ENCODE measurements at regions not wholly inside any gene's neighbourhood (a gene's known extent, or its start where the extent isn't known, plus 50 kb on each side); places are given as distances from the start of the nearest gene placed in this dataset.

DNA sequence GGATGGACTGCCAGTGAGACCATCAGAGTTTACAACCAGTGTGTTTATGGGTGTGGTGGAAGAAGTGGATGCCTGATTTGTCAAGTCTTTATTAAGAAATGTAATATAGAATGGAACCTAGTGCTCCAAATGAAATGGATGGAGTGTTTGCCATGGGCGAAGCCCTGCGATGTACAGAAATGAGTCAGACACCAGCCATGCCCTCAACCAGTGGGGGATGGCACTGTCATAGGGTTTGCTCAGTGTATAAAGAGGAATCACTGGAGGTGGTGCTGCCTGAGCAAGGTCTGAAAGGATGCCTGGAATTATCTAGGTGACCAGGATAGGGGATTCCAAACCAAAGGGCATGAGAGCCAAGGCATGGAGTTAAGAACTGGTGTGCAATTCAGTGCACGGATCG, 120.9 kb upstream of the MTNR1B start:
- no peak for DNase-seq

DNA sequence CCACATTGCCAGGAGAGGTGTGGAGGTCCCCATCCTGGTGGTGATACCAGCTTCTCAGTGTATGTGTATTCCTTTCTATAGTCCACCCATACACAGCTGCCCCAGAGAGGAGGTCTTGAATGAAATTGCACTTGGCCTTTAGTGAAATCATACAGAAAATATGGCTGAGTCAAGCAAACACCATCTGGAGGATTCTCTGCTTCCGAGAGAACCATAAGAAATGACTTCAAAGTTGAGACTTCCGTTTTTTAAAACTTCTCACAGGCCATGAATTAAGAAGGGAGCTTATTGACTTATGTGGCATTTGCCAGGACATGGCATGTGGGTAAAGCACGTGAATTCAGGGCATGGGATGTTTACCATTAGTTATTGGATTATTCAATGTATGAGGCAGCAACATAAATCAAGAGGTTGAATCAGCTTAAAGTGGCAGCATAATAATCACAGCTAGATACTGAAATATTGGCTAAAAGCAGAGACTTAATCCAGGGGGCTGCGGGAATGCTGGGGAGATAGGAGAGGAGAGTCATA, 119.1 kb upstream of the MTNR1B start:
- DNase-seq, result no peak

DNA sequence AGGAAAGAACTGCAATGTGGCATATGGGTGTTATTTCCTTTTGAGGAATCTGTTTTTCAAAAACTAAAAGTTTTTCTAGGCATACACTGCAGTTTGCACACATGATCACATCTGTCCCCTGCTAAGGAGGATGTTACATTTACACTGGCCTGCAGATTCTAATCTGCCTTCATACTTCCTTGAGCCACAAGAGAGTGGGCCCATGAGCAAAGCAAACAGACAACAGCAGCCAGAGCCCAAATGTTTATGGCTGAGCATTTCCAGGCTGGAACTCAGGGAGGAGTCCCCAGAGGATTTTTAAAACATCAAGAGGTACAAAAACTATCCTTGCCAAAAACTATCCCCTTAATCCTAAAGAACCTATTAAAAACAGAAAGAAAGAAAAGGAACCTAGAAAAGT, 117.2 kb upstream of the MTNR1B start:
- no peak for DNase-seq

DNA sequence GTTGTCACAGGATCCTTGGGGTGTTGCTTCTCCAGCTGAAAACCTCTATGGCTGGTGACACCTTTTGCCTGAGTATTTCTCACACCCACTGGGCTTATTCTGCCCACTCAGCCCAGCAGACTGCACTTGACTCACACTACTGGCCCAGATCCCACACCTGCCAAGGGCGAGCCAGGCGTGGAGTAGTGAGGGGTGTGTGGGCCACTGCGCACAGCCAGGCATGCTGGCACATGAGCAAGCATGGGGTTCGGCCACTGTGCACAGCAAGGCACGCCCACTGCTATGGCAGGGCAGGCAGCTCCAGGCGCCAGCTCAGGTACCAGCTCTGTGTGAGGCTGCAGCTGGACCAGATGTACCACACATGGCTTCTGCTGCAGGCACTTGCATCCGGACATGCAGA, 116.5 kb upstream of the MTNR1B start:
- DNase-seq, result no peak

DNA sequence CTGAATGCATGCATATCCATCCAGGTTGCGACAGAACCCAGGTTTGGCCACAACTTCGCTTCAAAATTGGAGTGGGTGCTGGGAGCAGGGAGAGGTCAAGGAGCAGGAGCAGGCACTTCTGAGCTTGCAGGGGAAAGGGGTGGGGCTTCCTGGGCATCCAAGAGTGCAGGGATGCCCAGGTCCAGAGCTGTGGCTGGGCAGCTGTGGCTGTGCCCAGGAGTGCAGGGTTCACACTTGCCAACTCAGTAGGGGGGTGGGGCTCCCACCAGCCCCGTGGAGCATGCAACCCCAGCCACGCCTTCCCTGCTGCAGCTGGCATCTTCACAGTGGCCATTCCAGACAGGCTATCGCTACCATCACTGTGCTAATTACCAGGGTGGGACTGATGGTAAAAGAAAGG, 115.3 kb upstream of the MTNR1B start:
- DNase-seq, result no peak

DNA sequence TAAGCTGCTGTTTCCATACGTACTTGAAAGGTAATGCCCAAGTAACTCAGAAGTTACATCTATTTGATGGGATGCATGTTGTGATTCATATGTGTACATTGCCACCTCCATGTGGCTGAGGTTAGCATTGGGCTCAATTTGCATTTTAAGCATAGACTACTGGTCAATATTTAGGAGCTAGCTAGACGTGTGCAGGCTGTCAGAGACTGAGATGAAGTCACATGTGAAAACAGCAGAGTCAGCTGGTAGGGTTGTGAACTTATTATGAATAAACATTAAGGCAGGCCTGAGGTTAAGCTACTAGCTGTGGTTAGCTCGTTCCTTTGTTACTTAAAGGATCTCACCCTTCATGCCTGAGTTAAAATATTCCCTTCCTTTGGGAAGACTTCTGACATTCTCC, 114.5 kb upstream of the MTNR1B start:
- no peak for DNase-seq

DNA sequence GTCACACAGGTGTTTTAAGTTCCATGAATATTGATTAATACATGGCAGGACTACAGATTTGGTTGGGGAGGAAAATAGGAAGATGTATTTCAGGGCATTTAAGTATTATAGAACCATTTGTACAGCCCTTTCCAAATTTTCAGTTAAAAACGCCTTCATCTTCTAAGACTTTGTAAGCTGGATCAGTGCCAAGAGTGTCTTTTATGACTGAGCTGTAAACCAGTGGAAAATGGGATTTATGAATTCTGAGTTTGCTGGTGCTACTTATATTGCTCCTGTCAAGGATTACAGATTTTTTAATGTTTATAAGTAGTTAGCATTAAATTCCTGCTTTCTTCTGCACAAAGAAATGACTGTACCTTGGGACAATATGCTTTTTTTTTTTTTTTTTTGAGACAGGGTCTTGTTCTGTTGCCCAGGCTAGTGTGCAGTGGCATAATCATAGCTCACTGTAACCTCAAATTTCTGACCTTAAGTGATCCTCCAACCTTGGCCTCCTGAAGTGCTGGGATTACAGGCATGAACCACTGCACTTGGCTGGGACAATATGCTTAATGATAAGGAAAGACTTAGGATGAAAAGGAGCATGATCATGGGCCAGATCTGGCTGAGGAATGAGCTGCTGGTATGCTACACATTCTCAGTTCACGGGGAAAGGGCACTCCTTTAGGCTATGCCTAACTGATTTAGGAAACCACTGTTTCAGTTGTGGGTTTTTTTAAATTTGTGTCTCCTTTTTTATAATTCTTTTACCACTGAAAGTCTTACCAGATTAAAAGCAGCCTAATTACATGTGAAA, 113.6 kb upstream of the MTNR1B start:
- DNase-seq, result no peak

DNA sequence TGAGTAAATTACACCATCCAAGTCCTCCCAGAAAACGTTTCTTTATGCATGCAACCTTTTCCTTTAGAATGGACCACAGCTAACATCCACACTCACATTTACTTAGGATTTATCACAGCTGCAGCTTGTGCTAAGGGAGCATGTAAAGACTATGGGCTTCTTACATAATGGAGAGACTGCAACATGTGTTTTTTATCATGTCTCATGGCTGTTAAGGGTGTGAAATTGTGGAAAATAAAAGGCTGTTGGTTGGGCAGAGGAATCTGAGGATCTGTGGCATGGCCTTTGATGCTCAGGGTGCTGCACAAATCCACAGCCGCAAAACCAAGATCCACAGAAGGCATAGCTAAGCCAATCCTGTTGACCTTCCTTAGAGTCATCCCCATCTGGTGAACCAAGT, 112.0 kb upstream of the MTNR1B start:
- DNase-seq, result no peak

DNA sequence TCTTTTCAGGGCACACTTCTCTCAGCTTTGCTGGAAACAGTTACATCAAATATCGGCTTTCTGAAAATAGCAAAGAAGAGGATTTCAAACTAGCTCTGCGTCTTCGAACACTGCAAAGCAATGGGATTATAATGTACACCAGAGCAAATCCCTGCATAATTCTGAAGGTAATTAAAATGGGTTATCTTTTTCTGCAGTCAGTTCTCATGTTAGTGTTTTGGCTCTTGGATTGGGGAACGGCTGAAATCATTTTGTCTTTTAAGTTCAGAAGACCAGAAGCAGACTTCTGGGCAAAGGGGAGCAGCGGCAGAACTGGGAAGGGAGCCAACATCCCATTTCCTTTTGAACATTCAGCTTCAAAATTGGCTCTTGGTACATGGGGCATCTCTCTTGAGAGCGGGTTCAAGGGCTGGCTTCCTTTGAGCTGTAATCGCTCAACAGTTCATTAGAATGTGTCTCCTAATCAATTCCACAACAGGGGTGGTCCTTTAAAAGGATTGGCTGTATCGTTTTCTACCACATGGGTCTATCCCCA, 110.2 kb upstream of the MTNR1B start:
- DNase-seq, result no peak

DNA sequence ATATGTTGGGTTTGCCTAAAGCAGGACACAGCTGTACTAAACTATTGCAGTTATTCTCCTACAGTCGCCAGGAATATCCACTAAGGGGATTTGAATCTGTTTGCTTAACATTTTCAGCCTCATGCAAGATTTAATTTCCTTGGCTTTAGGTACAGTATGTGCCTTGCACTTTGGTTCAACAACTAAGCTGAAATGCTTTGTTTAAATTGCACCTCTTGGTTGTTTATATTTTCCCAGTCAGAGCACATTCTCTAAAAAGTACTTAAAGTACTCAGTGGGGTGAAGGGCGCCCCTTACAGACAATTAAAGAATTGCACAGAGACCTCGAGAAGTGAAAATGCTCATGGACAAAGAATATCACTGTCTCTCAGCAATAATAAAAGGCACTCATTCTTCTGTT, 107.8 kb upstream of the MTNR1B start:
- no peak for DNase-seq

DNA sequence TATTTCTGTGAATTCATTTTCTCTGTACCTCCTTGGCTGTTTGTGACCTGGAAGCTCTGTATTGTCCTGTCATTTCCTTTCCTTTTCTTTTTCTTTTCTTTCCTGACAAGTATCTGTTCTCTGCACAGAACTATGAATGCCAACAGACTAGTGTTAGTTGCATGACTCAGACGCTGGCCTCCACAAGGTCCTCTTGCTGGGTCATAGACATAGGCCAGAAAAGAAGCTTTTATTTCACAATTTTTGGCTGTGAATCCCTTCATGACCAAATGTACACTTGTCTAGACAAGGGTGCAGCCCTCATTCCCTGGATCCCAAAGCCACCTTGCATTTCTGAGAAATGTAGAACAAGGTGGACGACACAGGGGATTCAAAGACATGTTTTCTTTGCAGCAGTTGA, 104.1 kb upstream of the MTNR1B start:
- no peak for DNase-seq

DNA sequence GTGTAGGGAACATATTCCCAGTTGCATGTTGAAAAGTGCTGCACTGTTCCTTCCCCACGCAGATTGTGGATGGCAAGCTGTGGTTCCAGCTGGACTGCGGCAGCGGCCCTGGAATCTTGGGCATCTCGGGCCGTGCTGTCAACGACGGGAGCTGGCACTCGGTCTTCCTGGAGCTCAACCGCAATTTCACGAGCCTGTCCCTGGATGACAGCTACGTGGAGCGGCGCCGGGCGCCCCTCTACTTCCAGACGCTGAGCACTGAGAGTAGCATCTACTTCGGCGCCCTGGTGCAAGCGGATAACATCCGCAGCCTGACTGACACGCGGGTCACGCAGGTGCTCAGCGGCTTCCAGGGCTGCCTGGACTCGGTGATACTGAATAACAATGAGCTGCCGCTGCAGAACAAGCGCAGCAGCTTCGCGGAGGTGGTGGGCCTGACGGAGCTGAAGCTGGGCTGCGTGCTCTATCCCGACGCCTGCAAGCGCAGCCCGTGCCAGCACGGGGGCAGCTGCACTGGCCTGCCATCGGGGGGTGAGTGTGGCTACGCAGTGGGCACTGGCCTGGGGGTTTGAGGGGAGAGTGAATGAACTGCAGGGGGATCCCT, 102.7 kb upstream of the MTNR1B start:
- no peak for DNase-seq

DNA sequence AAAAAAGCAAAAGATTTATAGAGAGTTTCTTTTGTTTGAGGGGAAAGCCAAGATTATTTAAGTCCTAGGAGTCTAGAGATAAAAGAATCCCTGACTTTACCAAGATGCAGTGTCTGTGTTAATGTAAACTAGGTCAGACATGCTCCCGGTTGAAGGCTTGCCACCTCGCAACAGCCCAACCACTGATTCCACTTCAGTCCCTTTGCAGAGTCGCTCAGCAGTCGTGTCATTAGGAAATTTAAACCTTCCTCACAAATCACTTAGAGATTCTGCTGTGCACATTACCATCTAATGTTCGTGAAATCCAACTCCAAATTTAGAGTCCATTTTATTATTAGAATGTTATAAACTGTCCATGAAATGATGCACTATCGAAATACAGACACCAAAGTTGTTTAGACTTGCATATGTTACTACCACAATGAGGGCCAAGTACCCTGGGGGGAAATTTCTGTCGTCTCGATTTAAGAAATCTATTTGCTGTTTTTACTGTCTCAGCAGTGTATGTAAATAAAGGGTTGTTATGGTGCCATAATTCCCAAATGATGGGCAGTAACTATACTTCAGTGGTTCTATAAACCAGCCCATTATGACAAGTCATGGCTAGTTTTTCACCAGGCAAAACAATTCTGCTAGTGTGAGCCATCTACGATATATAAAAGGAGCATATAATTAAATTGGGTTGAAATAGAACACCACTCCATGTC, 101.4 kb upstream of the MTNR1B start:
- DNase-seq, result no peak

DNA sequence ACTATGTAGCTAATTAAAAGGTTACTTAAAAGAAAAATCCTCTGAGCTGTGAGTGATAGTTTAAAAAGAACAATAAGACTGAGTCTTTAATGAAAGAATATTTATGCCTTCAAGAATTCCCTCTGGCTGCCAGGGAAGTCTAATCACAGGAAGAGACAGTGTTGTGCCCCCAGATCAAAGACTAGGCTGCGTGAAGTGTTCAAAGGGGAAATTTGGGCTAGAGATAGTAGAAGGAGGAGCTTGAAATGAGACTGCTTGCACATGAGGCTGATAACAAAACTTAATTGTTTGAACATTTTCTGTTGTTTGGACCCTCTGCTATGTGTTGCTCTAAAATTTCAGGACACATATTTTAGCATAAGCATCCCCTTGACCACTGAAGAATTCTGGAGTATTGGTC, 99.7 kb upstream of the MTNR1B start:
- no peak for DNase-seq

DNA sequence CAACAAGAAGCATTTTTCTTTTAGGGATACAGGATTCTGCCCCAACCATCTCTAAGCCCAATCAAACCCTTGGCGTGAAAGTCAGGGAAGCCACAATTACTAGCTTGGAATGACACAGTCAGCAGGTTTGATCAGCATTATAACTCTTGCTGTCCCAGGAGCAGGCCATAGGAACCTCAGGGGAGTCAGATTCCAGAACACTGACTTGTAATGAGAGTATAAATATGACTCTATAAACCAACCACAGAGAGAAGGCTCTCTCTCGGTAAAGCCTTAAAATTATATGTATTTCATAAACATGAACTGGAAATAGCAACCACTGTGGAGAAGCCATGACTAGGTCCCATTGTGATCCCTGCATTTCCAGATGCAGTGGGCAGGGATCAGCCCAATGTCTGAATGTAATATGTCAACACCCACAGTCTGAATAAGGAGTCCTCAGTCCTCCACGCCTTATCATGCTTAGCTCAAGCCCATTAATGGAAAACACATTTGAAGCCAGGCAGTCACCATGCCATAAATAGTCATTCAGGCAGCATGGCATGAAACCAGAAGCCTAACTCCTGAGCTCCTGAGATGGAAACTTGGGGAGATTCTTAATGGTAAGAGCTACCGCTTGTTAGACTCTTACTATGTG, 99.1 kb upstream of the MTNR1B start:
- no peak for DNase-seq

DNA sequence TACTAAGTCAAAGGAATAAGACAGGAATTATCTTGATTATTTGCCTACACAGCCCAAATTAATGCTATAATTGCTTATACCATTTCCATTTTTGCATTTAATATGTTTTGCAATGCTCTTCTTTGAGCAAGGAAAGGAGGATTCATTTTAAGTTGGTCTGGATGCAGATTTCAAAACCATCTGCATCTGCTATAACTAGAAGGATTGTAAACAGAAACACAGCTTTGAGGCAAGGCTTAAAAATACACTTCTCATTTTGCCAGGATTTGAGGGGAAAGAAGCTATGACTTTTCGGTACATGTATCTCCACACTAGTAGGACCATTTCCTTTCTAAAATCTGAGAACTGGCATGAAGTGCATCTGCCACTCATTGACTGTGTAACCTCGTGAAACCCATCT, 95.9 kb upstream of the MTNR1B start:
- DNase-seq, result no peak

DNA sequence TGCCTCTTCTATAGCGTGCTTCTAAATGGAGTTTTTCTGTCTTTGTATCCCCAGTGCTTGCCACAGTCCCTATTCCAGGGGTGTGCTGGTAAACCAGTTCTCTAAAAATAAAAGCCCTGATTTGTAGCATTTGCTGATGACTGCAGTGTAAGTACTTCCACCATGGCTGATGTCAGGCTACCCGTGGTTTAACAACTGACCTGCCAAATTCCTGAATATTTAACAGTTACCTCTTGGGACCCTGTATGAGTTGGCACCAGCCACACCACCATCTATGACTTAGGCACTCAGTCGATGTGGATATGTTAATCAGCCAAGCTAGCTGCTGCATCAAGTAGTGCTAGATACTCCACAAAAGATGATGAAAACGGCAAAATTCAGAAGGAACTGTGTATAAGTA, 94.0 kb upstream of the MTNR1B start:
- no peak for DNase-seq

DNA sequence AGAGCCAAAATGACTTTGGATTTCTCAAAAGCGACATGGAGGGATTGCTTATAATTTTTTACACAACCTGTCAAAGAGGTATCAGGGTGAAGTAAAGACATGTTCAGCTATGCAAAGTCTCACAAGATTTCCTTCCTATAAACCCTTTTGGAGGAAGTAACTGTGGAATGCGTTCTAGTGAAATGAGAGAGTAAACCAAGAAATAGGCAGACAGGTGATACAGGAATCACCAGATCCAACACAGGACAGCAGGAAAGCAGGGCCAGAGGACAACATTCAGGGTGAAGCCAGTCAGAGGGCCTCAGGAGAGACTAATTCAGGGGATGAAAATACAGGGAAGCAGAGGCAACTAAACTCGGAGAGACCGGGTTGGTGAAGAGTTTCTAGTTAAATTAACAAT, 90.4 kb upstream of the MTNR1B start:
- no peak for DNase-seq

DNA sequence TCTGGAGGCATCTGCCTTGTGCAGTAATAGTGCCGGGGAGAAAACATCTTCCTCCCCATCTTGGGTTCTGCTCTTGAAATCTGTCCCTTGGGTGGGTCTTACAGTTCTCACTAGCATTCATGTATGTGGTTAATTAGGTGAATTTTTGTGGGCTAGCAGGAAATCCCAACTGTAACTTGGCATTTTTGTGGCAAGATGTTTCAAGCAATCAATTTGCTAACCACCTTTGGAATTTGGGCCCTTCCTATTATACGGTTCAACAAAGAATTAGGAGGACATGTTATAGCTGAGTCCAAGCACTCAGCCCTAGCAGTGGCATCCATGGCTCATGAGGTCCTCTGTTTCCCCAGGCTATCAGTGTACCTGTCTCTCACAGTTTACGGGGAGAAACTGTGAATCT, 89.1 kb upstream of the MTNR1B start:
- DNase-seq, result no peak

DNA sequence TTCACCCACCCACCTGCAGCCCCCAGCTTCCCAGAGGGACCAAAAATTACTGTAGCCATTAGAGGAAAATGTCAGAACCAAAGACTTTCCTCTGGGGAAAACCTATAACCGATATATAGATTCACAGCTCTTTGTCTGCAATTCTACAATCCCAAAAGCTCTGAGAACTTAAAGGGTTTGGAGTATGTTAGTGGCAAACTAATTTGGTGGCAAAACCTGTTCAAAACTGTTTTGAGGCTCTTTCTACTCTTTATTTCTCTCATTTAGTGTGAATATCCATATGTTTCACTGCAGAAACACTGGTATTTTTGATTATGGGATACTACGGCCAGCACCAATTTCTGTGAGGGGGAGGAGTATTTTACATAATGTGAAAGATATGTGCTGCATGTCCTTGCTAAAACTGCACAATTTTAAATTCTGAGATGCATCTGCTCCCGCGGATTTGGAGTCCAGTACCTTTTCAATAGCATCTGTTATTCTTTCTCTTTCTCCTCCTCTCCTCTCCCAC, 87.5 kb upstream of the MTNR1B start:
- no peak for DNase-seq

DNA sequence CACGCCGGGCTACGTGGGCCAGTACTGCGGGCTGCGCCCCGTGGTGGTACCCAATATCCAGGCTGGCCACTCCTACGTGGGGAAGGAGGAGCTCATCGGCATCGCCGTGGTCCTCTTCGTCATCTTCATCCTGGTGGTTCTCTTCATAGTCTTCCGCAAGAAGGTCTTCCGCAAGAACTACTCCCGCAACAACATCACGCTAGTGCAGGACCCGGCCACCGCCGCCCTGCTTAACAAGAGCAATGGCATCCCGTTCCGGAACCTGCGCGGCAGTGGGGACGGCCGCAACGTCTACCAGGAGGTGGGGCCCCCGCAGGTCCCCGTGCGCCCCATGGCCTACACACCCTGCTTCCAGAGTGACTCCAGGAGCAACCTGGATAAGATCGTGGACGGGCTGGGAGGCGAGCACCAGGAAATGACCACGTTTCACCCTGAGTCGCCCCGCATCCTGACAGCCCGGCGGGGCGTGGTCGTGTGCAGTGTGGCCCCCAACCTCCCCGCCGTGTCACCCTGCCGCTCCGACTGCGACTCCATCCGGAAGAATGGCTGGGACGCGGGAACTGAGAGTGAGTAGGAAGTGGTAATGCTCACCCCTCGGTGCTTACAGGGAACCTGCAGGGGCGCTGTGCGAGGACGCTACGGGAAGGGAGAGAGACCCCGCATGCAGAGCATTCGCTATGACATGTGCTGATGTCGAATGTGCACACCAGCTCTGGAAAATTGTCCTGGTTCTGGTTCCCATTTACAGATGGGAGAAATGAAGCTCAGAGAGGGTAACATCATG, 86.4 kb upstream of the MTNR1B start:
- no peak for DNase-seq

DNA sequence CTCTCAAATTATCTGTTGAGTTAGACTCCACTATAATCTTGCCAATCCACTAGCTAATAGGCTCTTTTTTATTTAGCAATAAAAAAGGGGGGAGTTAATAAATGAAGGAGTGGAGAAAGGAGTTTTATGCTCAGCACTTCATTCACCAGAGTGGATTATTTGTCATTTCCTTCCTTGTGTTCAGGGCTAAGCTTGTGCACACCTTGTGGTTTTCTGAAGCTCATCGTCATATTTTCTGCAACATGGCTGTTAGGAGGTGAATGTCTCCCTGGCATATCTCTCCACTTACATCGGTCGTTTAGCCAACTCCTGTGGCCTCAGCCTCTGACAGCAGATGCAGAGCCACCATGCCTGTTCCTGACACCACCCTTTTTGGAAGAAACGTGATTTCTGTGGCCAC, 83.9 kb upstream of the MTNR1B start:
- DNase-seq, result no peak
